ENCODE measurements at regions not wholly inside any gene's neighbourhood (a gene's known extent, or its start where the extent isn't known, plus 50 kb on each side); places are given as distances from the start of the nearest gene placed in this dataset.
"Not testable (repeated sequence)": the region's sequence is repeated elsewhere in the genome, so short reads cannot be mapped to it uniquely, and the experiment has no call there.

GRCh38 chr4:138437263-138437851 lies 195.2 kb upstream of the SLC7A11 start:
- no peak overlapping the region for H3K27ac ChIP-seq (replicated peaks; ENCODE audit: low read length)
- no peak overlapping the region for H2BK120ac ChIP-seq (ENCODE audit: low read depth, low read length)
- no peaks in the 10 kb centered on the region for H3K36me3 ChIP-seq (replicated peaks in 1 of 2; ENCODE audit: control insufficient read depth in 2 of 2, insufficient read depth in 2 of 2, low read length in 2 of 2)
- no peak for DNase-seq (ENCODE audit: low spot score)
- H3K79me1 ChIP-seq (ENCODE audit: low read depth, low read length) = no peaks in the 10 kb centered on the region
- no peak overlapping the region for H2AFZ ChIP-seq (ENCODE audit: low read length)
- H3K9me3 ChIP-seq (replicated peaks in 1 of 2; ENCODE audit: control insufficient read depth in 2 of 2, insufficient read depth in 1 of 2, low read depth in 1 of 2, low read length in 2 of 2) = peaks cover 0 to 7% of the 10 kb centered on the region in 2 donors
- no peak overlapping the region for H3K14ac ChIP-seq (ENCODE audit: low read length)
- H2AK5ac ChIP-seq (ENCODE audit: low read depth, low read length) = no peak overlapping the region
- H4K8ac ChIP-seq (ENCODE audit: low read depth, low read length) = no peak overlapping the region
- no peak overlapping the region for H3K23ac ChIP-seq (ENCODE audit: low read depth, low read length, poor library complexity)
- no peak overlapping the region for H3K4me3 ChIP-seq (ENCODE audit: low read length in 2 of 2)
- no peak overlapping the region for H3K9ac ChIP-seq (ENCODE audit: low read depth, low read length, poor library complexity)
- H2BK15ac ChIP-seq (ENCODE audit: low read length) = no peak overlapping the region
- H4K91ac ChIP-seq (ENCODE audit: low read depth, low read length, poor library complexity) = no peak overlapping the region
- H3K4ac ChIP-seq (ENCODE audit: low read length) = no peak overlapping the region
- no peak overlapping the region for H2BK5ac ChIP-seq (ENCODE audit: low read length)
- H3K4me1 ChIP-seq (ENCODE audit: control insufficient read depth in 2 of 2, insufficient read depth in 1 of 2, low read depth in 1 of 2, low read length in 2 of 2) = no peaks in the 10 kb centered on the region
- no peaks in the 10 kb centered on the region for H3K27me3 ChIP-seq (ENCODE audit: control insufficient read depth in 3 of 3, insufficient read depth in 3 of 3, low read depth in 1 of 3, low read length in 3 of 3)
- H3K18ac ChIP-seq (ENCODE audit: low read length) = no peak overlapping the region
- H2BK12ac ChIP-seq (ENCODE audit: low read length) = no peak overlapping the region
- no CpG with 5 or more reads among the region's 1 CpG for WGBS, 2 donors (ENCODE audit: extremely low coverage in 2 of 2, insufficient read length in 2 of 2, insufficient replicate concordance in 1 of 2)
- H3K4me2 ChIP-seq (ENCODE audit: insufficient read depth, low read length, poor library complexity, severe bottlenecking) = no peak overlapping the region

DNA sequence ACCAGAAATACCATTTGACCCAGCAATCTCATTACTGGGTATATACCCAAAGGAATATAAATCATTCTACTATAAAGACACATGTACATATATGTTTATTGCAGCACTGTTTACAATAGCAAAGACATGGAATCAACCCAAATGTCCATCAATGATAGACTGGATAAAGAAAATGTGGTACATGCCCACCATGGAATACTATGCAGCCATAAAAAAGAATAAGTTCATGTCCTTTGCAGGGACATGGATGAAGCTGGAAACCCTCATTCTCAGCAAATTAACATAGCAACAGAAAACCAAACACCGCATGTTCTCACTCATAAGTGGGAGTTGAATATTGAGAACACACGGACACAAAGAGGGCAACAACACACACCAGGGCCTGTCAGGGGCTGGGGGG lies 193.6 kb upstream of the SLC7A11 start:
- H3K4me2 ChIP-seq (ENCODE audit: insufficient read depth, low read length, poor library complexity, severe bottlenecking); H2BK15ac ChIP-seq (ENCODE audit: low read length); H3K9ac ChIP-seq (ENCODE audit: low read depth, low read length, poor library complexity); H2AFZ ChIP-seq (ENCODE audit: low read length); H3K27me3 ChIP-seq (ENCODE audit: control insufficient read depth in 3 of 3, insufficient read depth in 3 of 3, low read depth in 1 of 3, low read length in 3 of 3); H3K4ac ChIP-seq (ENCODE audit: low read length); H3K9me3 ChIP-seq (replicated peaks in 1 of 2; ENCODE audit: control insufficient read depth in 2 of 2, insufficient read depth in 1 of 2, low read depth in 1 of 2, low read length in 2 of 2); H2AK5ac ChIP-seq (ENCODE audit: low read depth, low read length); H3K36me3 ChIP-seq (replicated peaks in 1 of 2; ENCODE audit: control insufficient read depth in 2 of 2, insufficient read depth in 2 of 2, low read length in 2 of 2); H2BK120ac ChIP-seq (ENCODE audit: low read depth, low read length); H3K79me1 ChIP-seq (ENCODE audit: low read depth, low read length); DNase-seq (ENCODE audit: low spot score); H4K8ac ChIP-seq (ENCODE audit: low read depth, low read length); H2BK5ac ChIP-seq (ENCODE audit: low read length); H3K4me3 ChIP-seq (ENCODE audit: low read length in 2 of 2); H3K18ac ChIP-seq (ENCODE audit: low read length); H3K27ac ChIP-seq (replicated peaks; ENCODE audit: low read length); H3K14ac ChIP-seq (ENCODE audit: low read length); H4K91ac ChIP-seq (ENCODE audit: low read depth, low read length, poor library complexity); H3K23ac ChIP-seq (ENCODE audit: low read depth, low read length, poor library complexity); H3K4me1 ChIP-seq (ENCODE audit: control insufficient read depth in 2 of 2, insufficient read depth in 1 of 2, low read depth in 1 of 2, low read length in 2 of 2); H2BK12ac ChIP-seq (ENCODE audit: low read length): not testable (repeated sequence)
- WGBS, 2 donors (ENCODE audit: extremely low coverage in 2 of 2, insufficient read length in 2 of 2, insufficient replicate concordance in 1 of 2) = no CpG with 5 or more reads among the region's 2 CpGs

DNA sequence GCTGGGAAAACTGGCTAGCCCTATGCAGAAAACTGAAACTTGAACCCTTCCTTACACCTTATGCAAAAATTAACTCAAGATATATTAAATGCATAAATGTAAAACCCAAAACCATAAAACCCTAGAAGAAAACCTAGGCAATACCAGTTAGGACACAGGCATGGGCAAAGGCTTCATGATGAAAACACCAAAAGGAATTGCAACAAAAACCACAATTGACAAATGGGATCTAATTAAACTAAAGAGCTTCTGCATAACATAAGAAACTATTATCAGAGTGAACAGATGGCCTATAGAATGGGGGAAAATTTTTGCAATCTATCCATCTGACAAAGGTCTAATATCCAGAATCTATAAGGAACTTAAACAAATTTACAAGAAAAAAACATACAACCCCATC lies 192.9 kb upstream of the SLC7A11 start:
- not testable (repeated sequence) for H2BK5ac ChIP-seq (ENCODE audit: low read length); H3K23ac ChIP-seq (ENCODE audit: low read depth, low read length, poor library complexity)

GRCh38 chr4:138428611-138429010 lies 186.5 kb upstream of the SLC7A11 start:
- WGBS, 2 donors (ENCODE audit: extremely low coverage in 2 of 2, insufficient read length in 2 of 2, insufficient replicate concordance in 1 of 2) = no CpG with 5 or more reads among the region's 4 CpGs
- H3K9me3 ChIP-seq (replicated peaks in 1 of 2; ENCODE audit: control insufficient read depth in 2 of 2, insufficient read depth in 1 of 2, low read depth in 1 of 2, low read length in 2 of 2) = peaks cover 0 to 10% of the 10 kb centered on the region in 2 donors
- no peak overlapping the region for H4K8ac ChIP-seq (ENCODE audit: low read depth, low read length)
- no peak overlapping the region for H3K9ac ChIP-seq (ENCODE audit: low read depth, low read length, poor library complexity)
- no peak overlapping the region for H3K23ac ChIP-seq (ENCODE audit: low read depth, low read length, poor library complexity)
- H3K27ac ChIP-seq (replicated peaks; ENCODE audit: low read length) = no peak overlapping the region
- H3K4ac ChIP-seq (ENCODE audit: low read length) = no peak overlapping the region
- H3K4me1 ChIP-seq (ENCODE audit: control insufficient read depth in 2 of 2, insufficient read depth in 1 of 2, low read depth in 1 of 2, low read length in 2 of 2) = no peaks in the 10 kb centered on the region
- no peak overlapping the region for H3K18ac ChIP-seq (ENCODE audit: low read length)
- no peak overlapping the region for H3K4me2 ChIP-seq (ENCODE audit: insufficient read depth, low read length, poor library complexity, severe bottlenecking)
- no peak overlapping the region for H3K14ac ChIP-seq (ENCODE audit: low read length)
- H4K91ac ChIP-seq (ENCODE audit: low read depth, low read length, poor library complexity) = no peak overlapping the region
- no peak for DNase-seq (ENCODE audit: low spot score)
- H2BK120ac ChIP-seq (ENCODE audit: low read depth, low read length) = no peak overlapping the region
- no peak overlapping the region for H2BK15ac ChIP-seq (ENCODE audit: low read length)
- no peaks in the 10 kb centered on the region for H3K79me1 ChIP-seq (ENCODE audit: low read depth, low read length)
- no peaks in the 10 kb centered on the region for H3K27me3 ChIP-seq (ENCODE audit: control insufficient read depth in 3 of 3, insufficient read depth in 3 of 3, low read depth in 1 of 3, low read length in 3 of 3)
- no peak overlapping the region for H2AK5ac ChIP-seq (ENCODE audit: low read depth, low read length)
- no peak overlapping the region for H3K4me3 ChIP-seq (ENCODE audit: low read length in 2 of 2)
- H2BK12ac ChIP-seq (ENCODE audit: low read length) = no peak overlapping the region
- no peak overlapping the region for H2AFZ ChIP-seq (ENCODE audit: low read length)
- H2BK5ac ChIP-seq (ENCODE audit: low read length) = no peak overlapping the region
- no peaks in the 10 kb centered on the region for H3K36me3 ChIP-seq (replicated peaks in 1 of 2; ENCODE audit: control insufficient read depth in 2 of 2, insufficient read depth in 2 of 2, low read length in 2 of 2)

More for the DNA sequence above, 192.9 kb upstream of the SLC7A11 start:
- H3K4me2 ChIP-seq (ENCODE audit: insufficient read depth, low read length, poor library complexity, severe bottlenecking); H2AFZ ChIP-seq (ENCODE audit: low read length); H3K14ac ChIP-seq (ENCODE audit: low read length); H3K4me1 ChIP-seq (ENCODE audit: control insufficient read depth in 2 of 2, insufficient read depth in 1 of 2, low read depth in 1 of 2, low read length in 2 of 2); H3K9me3 ChIP-seq (replicated peaks in 1 of 2; ENCODE audit: control insufficient read depth in 2 of 2, insufficient read depth in 1 of 2, low read depth in 1 of 2, low read length in 2 of 2); H3K4ac ChIP-seq (ENCODE audit: low read length); H3K18ac ChIP-seq (ENCODE audit: low read length); H3K79me1 ChIP-seq (ENCODE audit: low read depth, low read length); H4K91ac ChIP-seq (ENCODE audit: low read depth, low read length, poor library complexity); H4K8ac ChIP-seq (ENCODE audit: low read depth, low read length); H3K27me3 ChIP-seq (ENCODE audit: control insufficient read depth in 3 of 3, insufficient read depth in 3 of 3, low read depth in 1 of 3, low read length in 3 of 3); H2BK12ac ChIP-seq (ENCODE audit: low read length); H3K27ac ChIP-seq (replicated peaks; ENCODE audit: low read length); H3K36me3 ChIP-seq (replicated peaks in 1 of 2; ENCODE audit: control insufficient read depth in 2 of 2, insufficient read depth in 2 of 2, low read length in 2 of 2); H2AK5ac ChIP-seq (ENCODE audit: low read depth, low read length); H3K4me3 ChIP-seq (ENCODE audit: low read length in 2 of 2); DNase-seq (ENCODE audit: low spot score); H2BK120ac ChIP-seq (ENCODE audit: low read depth, low read length); H3K9ac ChIP-seq (ENCODE audit: low read depth, low read length, poor library complexity); H2BK15ac ChIP-seq (ENCODE audit: low read length): not testable (repeated sequence)

Measured in neuronal stem cell (in vitro differentiated cells).